ENCODE measurements at regions not wholly inside any gene's neighbourhood (a gene's known extent, or its start where the extent isn't known, plus 50 kb on each side); places are given as distances from the start of the nearest gene placed in this dataset.

DNA sequence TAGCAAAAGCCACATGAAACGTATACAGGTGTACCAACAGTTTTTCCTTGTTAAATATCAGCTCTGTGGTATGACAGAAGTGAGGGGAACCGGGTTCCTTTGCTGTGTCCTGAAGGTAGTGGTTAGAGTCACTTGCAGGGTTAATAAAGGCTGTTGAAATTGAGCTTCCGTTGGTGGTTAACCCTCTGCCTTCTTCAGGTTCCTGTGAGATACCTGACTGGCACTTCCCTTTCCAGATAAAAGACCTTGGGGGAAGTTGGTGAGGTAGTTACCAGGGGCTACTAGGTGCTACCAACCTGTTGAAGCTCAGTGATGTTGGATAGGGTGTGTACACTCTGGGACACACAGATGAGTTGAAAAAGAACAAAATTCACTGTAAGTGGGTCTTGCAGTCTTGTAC lies 384.1 kb downstream of the GATA3 start:
- DNase-seq = no peak

DNA sequence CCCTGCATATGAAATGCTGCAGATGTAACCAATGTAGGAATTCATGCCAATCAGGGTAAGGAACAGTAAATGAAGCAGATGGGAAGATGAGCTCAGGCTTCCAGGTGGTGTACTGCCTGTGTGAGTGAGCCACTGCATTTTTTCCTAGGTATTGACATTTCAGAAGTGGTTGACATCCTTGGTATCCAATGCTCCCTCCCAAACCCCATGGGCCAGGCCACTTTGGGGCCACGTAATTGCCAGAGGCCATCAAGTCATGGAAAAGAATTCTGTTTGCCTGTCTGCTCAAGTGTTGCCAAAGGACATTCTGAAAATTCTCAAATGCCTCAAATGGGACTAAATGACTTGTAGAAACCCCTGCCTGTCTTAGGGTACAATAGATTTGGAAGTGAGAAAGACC lies 384.6 kb downstream of the GATA3 start:
- no peak for DNase-seq

DNA sequence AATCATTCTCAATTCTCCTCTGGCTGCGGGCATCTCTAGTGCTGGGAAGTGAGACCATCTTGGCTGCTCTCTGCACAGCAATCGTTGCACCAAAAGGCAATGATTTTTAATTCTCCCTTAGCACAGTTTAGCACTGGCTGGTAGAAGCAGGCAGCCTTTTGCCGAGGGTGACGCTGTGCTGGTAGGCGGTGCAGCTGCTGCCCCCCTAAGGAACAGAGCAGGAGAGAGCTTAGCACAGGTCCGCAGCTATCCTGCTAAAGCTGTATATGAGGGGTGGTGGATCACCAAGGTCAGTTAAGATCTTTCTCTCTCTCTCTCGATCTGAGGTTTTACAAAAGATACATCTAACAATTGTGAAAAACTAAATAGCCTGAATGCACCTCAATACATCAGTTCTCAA lies 390.1 kb downstream of the GATA3 start:
- no peak for DNase-seq

DNA sequence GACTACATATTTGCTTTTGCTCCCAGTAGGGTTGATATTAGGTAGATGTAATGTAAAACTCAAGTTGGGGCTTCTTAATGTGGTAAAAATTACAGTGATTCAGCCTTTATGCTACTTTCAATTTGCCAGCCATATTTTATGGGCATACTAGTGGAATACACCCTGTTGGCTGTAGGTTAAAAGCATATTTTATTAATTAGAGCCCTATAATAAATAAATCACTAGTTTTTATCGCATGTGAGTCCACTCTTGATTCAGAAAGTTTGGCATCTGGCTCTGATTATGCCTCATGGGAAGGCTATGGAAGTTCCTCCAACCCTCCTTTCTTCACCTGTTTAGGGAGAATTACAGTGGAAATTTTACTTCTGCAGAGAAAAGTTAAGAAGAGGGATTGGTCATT lies 390.9 kb downstream of the GATA3 start:
- DNase-seq = no peak

DNA sequence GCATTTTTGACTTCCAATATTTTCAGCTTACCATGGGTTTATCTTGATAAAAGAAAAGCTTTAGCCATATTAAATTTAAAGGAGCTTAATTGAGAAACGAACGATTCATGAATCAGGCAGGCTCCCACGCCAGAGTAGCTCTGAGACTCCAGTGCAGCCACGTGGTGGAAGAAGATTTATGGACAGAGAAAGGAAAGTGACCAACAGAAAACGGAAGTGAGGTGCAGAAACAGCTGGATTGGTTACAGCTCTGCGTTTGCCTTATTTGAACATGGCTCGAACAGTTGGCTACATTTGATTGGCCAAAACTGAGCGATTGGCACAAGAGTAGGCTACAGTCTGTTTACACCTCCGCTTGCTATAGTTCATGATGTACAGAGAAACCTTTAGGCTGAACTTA lies 395.4 kb downstream of the GATA3 start:
- no peak for DNase-seq

DNA sequence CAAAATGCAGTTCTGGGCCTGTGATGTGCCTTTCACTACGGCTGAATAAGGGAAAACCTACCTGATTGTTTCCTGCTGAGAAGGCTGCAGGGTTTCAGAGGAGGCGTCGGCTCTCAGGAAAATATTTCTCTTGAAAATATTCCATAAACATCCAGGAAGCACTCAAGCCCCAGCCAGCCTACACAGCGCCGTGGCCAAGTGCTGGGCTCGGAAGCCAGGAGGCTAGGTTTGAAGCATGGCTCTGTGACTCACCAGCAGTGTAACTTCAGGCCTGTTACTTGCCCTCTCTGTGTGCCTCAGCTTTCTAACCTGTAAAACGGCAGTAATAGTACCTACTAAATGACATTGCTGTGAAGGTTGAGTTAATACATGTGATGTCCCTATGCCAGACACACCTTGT lies 399.1 kb downstream of the GATA3 start:
- no peak for DNase-seq

DNA sequence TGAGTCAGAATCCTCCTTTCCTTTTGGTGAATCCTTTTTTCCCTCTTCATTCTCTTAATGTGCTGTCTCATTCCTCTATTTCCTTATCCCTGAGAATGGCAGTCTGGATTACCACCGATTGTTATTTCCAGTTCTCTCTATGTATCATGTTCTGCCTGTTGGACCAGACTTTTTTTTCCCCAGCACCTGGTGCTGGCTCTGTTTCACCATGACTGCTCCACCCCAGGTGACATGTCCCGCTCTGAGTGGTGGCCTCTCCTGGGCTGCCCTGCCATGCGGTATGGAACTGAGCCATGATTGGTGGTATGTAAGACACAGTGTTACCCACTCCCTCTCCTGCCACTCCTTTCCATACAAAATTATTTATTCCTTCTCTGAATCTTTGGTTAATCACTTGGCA lies 399.9 kb downstream of the GATA3 start:
- DNase-seq = no peak

DNA sequence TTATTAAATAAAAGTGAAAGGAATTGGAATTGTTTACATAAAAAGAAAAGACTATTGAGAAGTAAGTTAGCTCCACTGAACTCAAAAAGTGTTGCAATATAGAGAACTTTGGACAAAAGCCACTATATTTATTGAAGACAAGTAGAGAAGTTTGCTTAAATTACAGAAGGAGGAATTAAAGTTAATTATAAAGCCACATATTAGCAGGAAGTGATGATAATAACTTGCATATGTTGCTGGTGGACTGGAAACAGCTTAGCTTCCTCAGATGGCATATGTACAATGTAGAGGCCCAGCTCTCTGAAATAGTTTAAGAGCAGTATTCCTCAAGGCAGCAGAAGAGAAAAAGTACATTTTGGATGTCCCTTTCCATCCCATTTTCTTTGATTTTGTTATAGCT lies 400.7 kb downstream of the GATA3 start:
- no peak for DNase-seq

DNA sequence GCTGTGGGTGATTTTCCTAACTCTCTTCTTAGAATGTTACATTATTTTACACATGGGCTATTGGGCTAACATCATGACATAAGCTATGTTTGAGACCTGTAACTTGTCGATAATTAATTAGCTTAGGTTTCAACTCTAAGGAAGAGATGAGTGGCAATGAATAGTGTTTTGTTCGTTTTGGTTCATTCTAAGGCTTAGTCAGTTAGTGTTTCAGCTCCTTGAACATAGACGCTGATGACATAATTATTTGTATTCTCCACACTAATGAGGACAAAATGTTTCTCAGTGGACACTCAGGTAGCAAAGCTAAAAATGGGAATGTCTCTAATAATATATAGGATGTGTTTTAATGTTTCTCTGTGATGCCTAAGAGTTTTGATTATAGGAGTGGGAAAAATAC lies 401.9 kb downstream of the GATA3 start:
- DNase-seq = no peak

DNA sequence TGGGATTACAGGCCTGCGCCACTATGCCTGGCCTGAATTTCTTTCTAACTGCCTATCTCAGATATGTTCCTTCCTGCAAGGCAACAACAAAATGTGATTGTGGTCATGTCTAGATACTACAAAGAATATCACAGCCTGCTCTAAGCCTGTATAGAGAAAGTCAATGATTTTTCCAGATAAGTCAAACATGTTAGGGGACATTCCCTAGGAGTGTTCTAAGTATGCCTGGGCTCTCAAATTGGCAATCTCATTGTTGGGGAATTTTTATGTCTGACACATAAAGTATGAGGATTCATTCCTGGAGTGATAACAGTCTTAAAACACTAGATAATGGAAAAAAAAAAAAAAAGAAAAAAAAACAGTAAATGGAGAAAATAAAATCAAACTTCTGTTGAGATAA lies 406.1 kb downstream of the GATA3 start:
- DNase-seq = no peak

DNA sequence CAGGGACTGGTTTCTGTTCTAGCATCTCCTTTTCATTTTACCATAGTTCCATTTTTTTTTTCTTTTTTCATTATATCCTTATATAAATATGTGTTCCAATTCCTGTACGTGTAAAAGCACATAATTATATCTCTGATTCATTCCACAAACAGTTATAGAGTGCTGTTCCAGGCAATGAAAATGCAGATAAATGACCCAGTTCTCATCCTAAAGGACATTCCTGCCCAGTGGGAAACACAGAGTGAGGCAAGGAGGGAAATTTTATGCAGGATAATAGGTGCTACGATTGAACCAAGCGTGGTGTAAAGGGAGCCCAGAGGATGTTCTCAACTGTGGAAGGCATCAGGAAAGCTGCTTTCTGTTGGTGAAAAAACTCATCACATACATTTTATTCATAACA lies 408.1 kb downstream of the GATA3 start:
- DNase-seq = no peak

DNA sequence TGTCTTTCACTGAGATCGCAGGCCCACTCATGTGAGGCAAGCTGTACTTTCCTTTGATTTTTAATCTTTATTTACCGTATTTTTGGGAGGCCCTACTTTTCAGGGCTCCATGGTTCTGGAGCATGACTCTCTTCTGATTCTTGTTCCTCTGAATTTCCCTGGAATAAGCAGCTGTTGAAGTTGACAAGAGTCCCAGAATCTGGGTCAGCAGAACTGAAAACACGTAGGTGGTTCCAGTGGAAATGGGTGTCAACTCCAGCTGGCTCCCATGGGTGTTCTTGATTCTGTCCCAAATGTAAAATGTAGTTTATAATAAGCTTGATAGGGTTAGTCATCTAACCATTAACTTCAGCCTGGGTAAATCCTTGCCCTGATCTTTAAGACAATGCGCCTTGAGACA lies 409.4 kb downstream of the GATA3 start:
- no peak for DNase-seq

DNA sequence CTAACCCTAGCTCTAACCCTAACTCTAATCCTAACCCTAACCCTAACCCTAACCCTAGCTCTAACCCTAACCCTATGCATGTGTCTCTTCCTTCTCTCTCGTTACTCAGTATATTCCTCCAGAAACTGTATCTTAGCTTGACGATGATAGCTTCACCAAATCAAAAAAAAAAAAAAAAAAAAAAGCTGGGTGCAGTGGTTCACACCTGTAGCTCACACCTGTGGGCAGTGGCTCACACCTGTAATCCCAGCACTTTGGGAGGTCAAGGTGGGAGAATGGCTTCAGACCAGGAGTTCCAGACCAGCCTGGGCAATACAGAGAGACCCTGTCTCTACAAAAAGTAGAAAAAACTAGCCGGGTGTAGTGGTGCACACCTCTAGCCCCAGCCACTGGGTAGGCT lies 414.0 kb downstream of the GATA3 start:
- DNase-seq = no peak

DNA sequence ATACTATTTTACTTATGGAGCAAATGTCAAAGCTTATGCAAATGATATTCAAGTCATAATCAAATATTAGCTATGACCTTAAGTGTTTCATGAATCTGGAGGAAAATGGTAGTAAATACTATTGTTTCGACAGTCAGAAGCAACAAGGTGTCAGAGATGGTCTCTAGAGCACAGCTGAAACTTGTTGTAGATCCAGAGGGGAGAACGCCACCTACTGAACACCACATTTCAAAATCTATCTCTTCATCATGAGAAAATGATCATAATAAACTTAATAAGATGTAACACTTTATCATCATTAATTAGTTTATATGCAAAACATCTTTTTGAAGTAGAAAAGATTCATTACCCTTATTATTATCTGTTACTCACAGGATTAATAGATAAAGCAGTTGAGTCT lies 418.7 kb downstream of the GATA3 start:
- DNase-seq = no peak

DNA sequence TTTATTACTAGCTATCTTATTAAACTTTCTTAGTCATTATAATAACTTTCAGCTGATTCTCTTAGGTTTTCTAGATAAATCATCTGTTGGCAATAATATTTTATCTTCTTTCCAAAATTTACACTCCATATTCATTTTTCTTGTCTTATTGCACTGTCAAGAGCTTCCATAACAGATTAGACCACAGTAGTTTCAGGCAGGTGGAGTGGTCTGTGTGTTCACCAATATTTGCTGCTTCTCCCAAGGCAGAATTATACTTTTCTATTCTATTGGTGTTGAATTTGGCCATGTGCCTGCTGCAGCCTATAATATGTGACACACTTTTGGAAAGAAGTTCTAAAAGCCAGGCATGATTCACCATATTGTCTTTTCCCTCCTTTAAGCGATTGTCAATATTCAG lies 422.8 kb downstream of the GATA3 start:
- DNase-seq = no peak

DNA sequence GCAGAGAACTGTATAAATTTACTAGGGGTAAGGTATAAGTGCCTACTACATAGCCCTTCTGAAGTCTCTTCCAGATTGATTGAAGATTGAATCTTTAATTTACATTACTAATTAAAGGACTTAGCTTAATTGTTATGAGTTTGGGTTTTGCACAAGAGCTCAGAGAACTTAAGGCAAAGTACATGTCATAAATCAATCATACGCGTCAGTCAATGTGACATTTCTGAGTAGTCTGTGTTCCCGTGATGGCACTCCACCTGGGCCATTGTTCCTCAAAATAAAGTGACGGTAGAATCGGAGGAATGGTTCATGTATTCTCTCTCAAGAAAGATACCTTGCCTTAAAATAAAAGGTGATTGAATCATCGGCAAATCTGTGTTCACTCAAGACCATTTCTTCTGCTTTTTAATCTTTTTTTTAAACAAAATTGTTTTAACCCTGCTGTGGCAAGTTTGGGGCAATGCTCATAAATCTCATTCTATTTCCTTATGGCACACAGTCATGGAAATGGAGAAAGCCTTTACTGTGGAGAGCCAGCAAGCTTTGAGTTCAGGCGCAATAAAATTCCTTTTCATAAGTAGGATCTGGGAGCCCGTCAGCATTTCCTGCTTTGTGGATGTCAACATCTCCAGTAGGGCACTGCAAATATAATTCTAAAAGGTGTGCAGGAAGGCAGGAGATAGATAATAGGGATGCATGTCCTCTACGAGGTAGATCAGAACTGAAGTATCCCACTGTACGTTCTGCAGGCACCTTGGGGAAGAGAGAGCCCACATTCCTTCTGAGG lies 427.4 kb downstream of the GATA3 start:
- DNase-seq = no peak

DNA sequence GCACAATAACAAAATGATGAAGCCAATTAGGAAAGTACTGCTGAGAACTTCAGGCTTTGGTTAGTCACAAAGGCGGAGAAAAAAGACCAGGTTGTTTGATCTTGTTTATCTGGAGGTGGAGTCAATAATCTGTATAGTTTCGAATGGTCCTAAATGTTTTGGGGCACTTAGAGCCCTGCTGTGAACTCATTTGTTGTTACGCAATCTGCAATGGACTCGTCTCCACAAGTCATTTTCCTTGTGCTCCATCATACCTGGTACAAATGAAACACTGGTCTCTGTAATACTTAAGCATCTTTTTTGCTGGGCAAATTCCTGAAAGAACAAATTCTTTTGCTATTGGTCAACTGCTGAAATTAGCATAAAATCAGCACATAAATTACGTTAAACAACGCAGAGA lies 430.5 kb downstream of the GATA3 start:
- DNase-seq = no peak

DNA sequence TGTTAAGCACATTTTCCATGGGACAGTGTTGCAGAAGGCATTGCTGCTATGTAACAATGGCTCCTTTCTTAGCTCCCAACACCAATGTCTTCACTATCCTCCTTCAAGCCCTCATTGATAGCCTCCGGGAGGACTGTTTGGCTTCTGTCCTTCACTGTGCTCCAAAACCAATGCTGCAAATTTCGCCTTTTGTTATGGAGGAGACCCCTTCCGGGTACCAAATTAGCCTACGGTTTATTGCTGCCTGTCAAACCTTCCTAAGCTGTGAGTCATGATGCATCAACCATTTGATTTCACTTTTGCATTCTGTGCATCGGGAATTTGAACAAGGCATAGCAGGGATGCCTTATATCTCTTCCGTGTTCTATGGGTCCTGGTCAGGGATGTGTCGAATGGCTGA lies 432.9 kb downstream of the GATA3 start:
- DNase-seq = no peak

DNA sequence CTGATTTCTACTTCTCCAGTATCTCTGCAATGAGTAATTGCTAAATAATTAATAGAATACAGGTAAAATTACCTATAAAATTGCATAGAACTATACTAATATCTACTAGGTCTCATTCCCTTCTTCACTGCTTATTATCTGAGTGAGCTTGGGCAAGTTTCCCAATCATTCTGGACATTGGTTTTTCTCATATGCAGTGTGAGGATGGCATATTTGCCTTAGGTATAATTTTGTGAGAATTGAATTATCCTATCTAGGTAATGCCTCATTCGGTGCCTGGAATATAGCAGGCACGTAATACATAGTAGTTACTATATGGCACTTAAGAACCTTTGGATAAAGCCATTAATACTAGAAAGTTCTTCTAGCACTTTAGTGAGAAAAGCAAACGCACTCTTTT lies 434.7 kb downstream of the GATA3 start:
- DNase-seq = no peak

DNA sequence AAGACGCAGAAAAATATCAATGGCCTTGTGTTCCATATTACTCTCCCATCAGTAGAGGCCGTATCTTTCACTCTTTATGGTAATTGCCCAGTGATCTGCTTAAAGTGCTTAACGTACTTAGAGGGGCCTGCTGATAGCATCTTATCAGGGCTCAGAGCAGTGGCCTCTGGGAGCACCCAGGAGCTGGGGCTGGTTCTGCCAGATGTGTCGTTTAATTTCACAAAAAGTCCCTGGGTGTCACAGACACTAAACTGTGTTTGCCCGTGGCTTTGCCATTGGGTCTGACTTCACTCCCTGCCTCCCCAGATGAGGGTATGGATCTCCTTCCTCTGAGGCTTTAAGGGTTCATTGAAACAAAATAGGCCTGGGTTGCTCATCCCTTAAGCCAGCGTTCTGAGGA lies 435.3 kb downstream of the GATA3 start:
- no peak for DNase-seq

DNA sequence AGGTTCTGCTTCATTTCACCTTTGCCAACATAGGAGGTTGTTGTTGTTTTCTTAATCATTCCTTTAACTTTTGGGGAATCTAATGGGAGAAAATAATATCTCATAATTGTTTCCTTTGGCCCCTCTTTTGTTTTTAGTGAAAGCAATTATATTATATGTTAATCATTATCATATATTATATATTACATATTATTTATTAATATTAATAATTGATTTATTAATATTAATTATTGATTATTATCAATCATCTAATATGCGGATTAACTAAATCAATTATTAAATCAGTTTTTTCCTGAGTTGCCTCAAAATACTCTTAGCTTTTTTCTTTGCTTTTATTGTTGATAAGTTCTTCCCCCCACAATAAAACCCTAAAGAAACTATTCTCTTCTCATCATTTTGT lies 443.8 kb downstream of the GATA3 start:
- no peak for DNase-seq

DNA sequence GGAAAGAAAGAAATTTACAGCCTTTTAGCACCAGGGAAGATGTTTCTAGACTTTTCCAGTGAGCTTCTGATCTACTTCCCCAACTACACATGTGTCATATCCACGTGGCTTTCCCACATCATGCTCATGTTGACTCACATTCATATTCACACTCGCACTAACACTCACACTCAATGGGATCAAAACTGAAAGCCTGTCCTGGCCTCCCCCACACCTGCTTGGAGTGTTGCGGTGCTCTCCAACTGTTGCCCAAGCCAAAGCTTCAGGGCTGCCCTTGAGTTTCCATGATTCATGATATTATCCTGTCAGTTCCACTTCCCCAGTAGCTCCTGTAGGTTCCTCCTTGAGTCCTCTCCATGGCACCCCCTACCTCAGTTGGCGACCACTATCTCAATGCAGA lies 444.4 kb downstream of the GATA3 start:
- DNase-seq = no peak

DNA sequence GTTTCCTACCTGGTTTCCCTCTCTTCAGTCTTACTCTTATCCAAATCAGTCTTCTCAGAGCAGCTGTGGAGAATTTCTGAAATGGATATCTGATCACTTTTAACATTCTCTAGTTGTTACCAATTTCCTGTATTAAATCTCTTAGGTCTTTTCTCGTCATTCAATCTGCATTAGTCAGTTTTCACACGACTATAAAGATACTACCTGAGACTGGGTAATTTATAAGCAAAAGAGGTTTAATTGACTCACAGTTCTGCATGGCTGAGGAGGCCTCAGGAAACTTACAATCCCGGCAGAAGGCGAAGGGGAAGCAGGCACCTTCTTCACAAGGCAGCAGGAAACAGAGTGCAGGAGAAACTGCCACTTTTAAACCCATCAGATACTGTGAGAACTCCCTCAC lies 444.8 kb downstream of the GATA3 start:
- DNase-seq = no peak

DNA sequence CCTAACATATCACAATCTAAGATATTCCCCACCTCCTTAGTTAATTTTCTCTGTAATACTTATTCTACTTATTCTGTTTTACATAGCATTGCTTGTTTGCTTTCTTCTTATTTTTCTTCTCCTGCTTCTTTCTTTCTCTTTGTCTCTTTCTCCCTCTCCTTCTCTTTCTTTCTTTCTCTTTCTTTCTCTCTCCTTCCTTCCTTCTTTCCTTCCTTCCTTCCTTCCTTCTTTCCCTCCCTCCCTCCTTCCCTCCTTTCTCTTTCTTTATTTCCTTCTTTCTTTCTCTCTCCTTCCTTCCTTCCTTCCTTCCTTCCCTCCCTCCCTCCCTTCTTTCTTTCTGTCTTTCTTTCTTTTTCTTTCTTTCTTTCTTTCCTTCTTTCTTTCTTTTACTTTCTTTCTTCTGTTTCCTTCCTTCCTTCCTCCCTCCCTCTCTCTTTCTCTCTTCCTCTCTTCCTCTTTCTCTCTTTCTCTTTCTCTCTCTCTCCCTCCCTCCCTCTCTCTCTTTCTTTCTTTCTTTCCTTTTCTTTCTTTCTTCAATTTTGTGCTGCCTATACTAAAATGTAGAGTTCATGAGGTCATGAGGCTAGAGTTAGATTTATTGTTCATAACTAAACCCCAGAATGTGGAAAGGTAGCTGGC lies 445.4 kb downstream of the GATA3 start:
- no peak for DNase-seq

DNA sequence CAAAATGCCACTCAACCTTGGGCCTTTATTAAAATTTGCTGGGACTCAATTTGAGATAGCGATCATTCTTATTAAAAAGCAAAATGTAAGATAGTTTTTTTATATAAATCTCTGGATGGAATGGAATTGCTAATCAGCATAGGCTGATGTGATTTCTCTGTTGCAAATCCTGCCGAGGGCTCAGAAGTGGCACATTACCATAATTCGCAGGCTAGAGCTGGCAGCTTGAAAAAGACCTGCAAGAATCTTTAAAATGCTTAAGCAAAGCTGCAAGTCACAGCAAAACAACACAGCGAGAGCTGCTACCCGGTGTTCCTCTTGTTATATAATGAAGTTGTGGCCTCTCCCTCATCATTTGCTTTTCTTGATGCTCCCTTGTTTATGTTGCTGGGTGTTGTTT lies 448.1 kb downstream of the GATA3 start:
- DNase-seq = no peak
